Mesenchymal stem cell (in vitro differentiated cells and primary cell): ENCODE measurements at regions not wholly inside any gene's neighbourhood (a gene's known extent, or its start where the extent isn't known, plus 50 kb on each side); places are given as distances from the start of the nearest gene placed in this dataset.

Source experiments
- DNase-seq: peaks from one replicate; pipeline ENCODE4 v3.0.0-alpha.2; 2013
- H2AFZ ChIP-seq: one replicate; pipeline ENCODE4 v1.6.1; 2013; ENCODE audit warnings: low read depth, mild to moderate bottlenecking, control low read depth, inconsistent platforms, low read length, moderate library complexity
- H2AK5ac ChIP-seq: 2 replicates; pipeline ENCODE4 v1.6.1; 2013; ENCODE audit warnings: low read length, moderate library complexity, mild to moderate bottlenecking, inconsistent platforms; ENCODE audit not compliant: severe bottlenecking
- H2BK120ac ChIP-seq: one replicate; pipeline ENCODE4 v1.6.1; 2013; ENCODE audit warnings: low read depth, mild to moderate bottlenecking, inconsistent platforms, low read length, moderate library complexity
- H2BK12ac ChIP-seq, 2 experiments: one replicate each; pipeline ENCODE4 v1.6.1; 2013; ENCODE audit warnings: inconsistent platforms in 2 of 2, low read length in 2 of 2, mild to moderate bottlenecking in 2 of 2, moderate library complexity in 2 of 2, control low read depth in 1 of 2
- H2BK15ac ChIP-seq: one replicate; pipeline ENCODE4 v1.6.1; 2013; ENCODE audit warnings: mild to moderate bottlenecking, low read depth, inconsistent platforms; ENCODE audit not compliant: poor library complexity, severe bottlenecking
- H2BK5ac ChIP-seq: 2 replicates; pipeline ENCODE4 v1.6.1; 2013; ENCODE audit warnings: low read depth, mild to moderate bottlenecking, low read length, control low read depth, inconsistent platforms; ENCODE audit not compliant: poor library complexity, severe bottlenecking
- H3K14ac ChIP-seq, 2 experiments: one replicate each; pipeline ENCODE4 v1.6.1; 2013; ENCODE audit warnings: inconsistent platforms in 2 of 2, low read length in 2 of 2, control low read depth in 1 of 2, mild to moderate bottlenecking in 1 of 2, moderate library complexity in 1 of 2
- H3K18ac ChIP-seq, 2 experiments: one replicate each; pipeline ENCODE4 v1.6.1; 2013; ENCODE audit warnings: inconsistent platforms in 2 of 2, low read length in 2 of 2, control low read depth in 1 of 2, low read depth in 1 of 2, mild to moderate bottlenecking in 1 of 2
- H3K23ac ChIP-seq, 2 experiments: one replicate each; pipeline ENCODE4 v1.6.1; 2013; ENCODE audit warnings: inconsistent platforms in 2 of 2, low read length in 2 of 2, mild to moderate bottlenecking in 2 of 2, moderate library complexity in 2 of 2, control low read depth in 1 of 2
- H3K27ac ChIP-seq: 2 replicates; pipeline ENCODE4 v1.5.1; 2013; ENCODE audit warnings: mild to moderate bottlenecking, moderate library complexity, low read length, control low read depth, inconsistent platforms; ENCODE audit not compliant: poor library complexity, severe bottlenecking
- H3K27me3 ChIP-seq, 2 experiments: 2 replicates each; pipeline versions ENCODE4 v1.6.1 to v1.7.0; 2013; ENCODE audit warnings: low read length in 2 of 2, mild to moderate bottlenecking in 2 of 2, moderate library complexity in 2 of 2, control low read depth in 1 of 2, inconsistent platforms in 1 of 2; ENCODE audit not compliant: control insufficient read depth in 1 of 2, insufficient read depth in 1 of 2
- H3K36me3 ChIP-seq, 2 experiments: 2 replicates each; pipeline versions ENCODE4 v1.6.1 to v1.7.0; 2013; ENCODE audit warnings: low read length in 2 of 2, control low read depth in 1 of 2, inconsistent platforms in 1 of 2, low read depth in 1 of 2, mild to moderate bottlenecking in 1 of 2; ENCODE audit not compliant: insufficient read depth in 2 of 2, control insufficient read depth in 1 of 2
- H3K4ac ChIP-seq, 2 experiments: one replicate each; pipeline ENCODE4 v1.6.1; 2013; ENCODE audit warnings: inconsistent platforms in 2 of 2, low read length in 2 of 2, mild to moderate bottlenecking in 2 of 2, moderate library complexity in 2 of 2, control low read depth in 1 of 2, low read depth in 1 of 2
- H3K4me1 ChIP-seq: 2 replicates; pipeline ENCODE4 v1.6.1; 2013; ENCODE audit warnings: low read depth, low read length, control low read depth; ENCODE audit not compliant: control insufficient read depth, insufficient read depth
- H3K4me2 ChIP-seq: 2 replicates; pipeline ENCODE4 v1.6.1; 2013; ENCODE audit warnings: low read length, mild to moderate bottlenecking, inconsistent platforms; ENCODE audit not compliant: poor library complexity, severe bottlenecking
- H3K4me3 ChIP-seq, 2 experiments: 2 replicates each; pipeline versions ENCODE4 v1.5.1 to v1.7.0; 2013; ENCODE audit warnings: low read length in 2 of 2, mild to moderate bottlenecking in 2 of 2, control low read depth in 1 of 2, low read depth in 1 of 2; ENCODE audit not compliant: insufficient read depth in 1 of 2
- H3K79me1 ChIP-seq: replicated peaks from 2 replicates; pipeline ENCODE4 v1.6.1; 2013; ENCODE audit warnings: mild to moderate bottlenecking, control low read depth, low read length, inconsistent platforms; ENCODE audit not compliant: poor library complexity, severe bottlenecking
- H3K9ac ChIP-seq: 2 replicates; pipeline ENCODE4 v1.7.0; 2013; ENCODE audit warnings: mild to moderate bottlenecking, low read length, moderate library complexity
- H3K9me3 ChIP-seq: 2 replicates; pipeline ENCODE4 v1.7.0; 2013; ENCODE audit warnings: mild to moderate bottlenecking, low read length; ENCODE audit not compliant: control insufficient read depth
- H4K8ac ChIP-seq: one replicate; pipeline ENCODE4 v1.6.1; 2013; ENCODE audit warnings: inconsistent platforms, mild to moderate bottlenecking, low read length, moderate library complexity
- H4K91ac ChIP-seq: one replicate; pipeline ENCODE4 v1.6.1; 2013; ENCODE audit warnings: mild to moderate bottlenecking, low read length, inconsistent platforms
- WGBS: methylation state at CpG from one replicate; pipeline ENCODE4 v1.1.7; 2013; ENCODE audit warnings: mixed read lengths; 5-methylcytosine and 5-hydroxymethylcytosine counted together

GRCh38 chr22:48267681-48268080 lies 1505.2 kb downstream of the TBC1D22A start:
- Histone ChIP-seq H2BK12ac (no peak overlapping the region), H3K79me1 (no peaks in the 10 kb centered on the region), H3K4ac (no peak overlapping the region), H2AK5ac (no peak overlapping the region), H3K4me2 (no peak overlapping the region), H3K36me3 (no peaks in the 10 kb centered on the region), H3K4me1 (no peaks in the 10 kb centered on the region), H4K91ac (no peak overlapping the region), H3K14ac (no peak overlapping the region), H3K9me3 (no peaks in the 10 kb centered on the region), H3K27me3 (peaks cover 0 to 4% of the 10 kb centered on the region in 2 experiments), H3K27ac (no peak overlapping the region), H4K8ac (no peak overlapping the region), H3K23ac (no peak overlapping the region), H3K4me3 (no peak overlapping the region), H2BK5ac (no peak overlapping the region), H3K18ac (no peak overlapping the region), H2BK15ac (no peak overlapping the region), H2BK120ac (no peak overlapping the region), H3K9ac (no peak overlapping the region), H2AFZ (no peak overlapping the region)
- DNase-seq, result no peak
- WGBS, result 80% methylated on average over 10 of the region's 10 CpGs

GRCh38 chr22:48265000-48265625 lies 1502.7 kb downstream of the TBC1D22A start:
- H3K27ac ChIP-seq, result no peak overlapping the region

GRCh38 chr22:48264586-48264985 lies 1502.1 kb downstream of the TBC1D22A start:
- H3K23ac ChIP-seq, result no peak overlapping the region
- 89% methylated on average over 14 of the region's 14 CpGs for WGBS
- no peak overlapping the region for H3K14ac ChIP-seq
- H2BK12ac ChIP-seq, result no peak overlapping the region
- H2BK15ac ChIP-seq, result no peak overlapping the region
- peaks cover 13% of the 10 kb centered on the region for H3K9me3 ChIP-seq
- no peak overlapping the region for H3K4me2 ChIP-seq
- no peak overlapping the region for H3K4ac ChIP-seq
- H3K4me1 ChIP-seq, result no peaks in the 10 kb centered on the region
- no peak overlapping the region for H2BK5ac ChIP-seq
- no peak overlapping the region for H3K4me3 ChIP-seq
- H2AK5ac ChIP-seq, result no peak overlapping the region
- no peak overlapping the region for H4K91ac ChIP-seq
- no peaks in the 10 kb centered on the region for H3K79me1 ChIP-seq
- no peak overlapping the region for H2BK120ac ChIP-seq
- H2AFZ ChIP-seq, result no peak overlapping the region
- no peak overlapping the region for H4K8ac ChIP-seq
- no peak for DNase-seq
- H3K18ac ChIP-seq, result no peak overlapping the region
- H3K9ac ChIP-seq, result no peak overlapping the region
- H3K36me3 ChIP-seq, result no peaks in the 10 kb centered on the region
- H3K27ac ChIP-seq, result no peak overlapping the region
- peaks cover 0 to 4% of the 10 kb centered on the region in 2 experiments for H3K27me3 ChIP-seq

More at GRCh38 chr22:48265000-48265625, 1502.7 kb downstream of the TBC1D22A start:
- no peak overlapping the region for H3K18ac ChIP-seq
- no peak for DNase-seq
- no peak overlapping the region for H2BK15ac ChIP-seq
- no peak overlapping the region for H3K4me3 ChIP-seq
- H4K91ac ChIP-seq, result no peak overlapping the region
- 90% methylated on average over 30 of the region's 34 CpGs for WGBS
- H4K8ac ChIP-seq, result no peak overlapping the region
- no peak overlapping the region for H2BK120ac ChIP-seq
- no peak overlapping the region for H3K23ac ChIP-seq
- no peak overlapping the region for H2AFZ ChIP-seq
- no peak overlapping the region for H2BK5ac ChIP-seq
- H3K14ac ChIP-seq, result no peak overlapping the region
- no peaks in the 10 kb centered on the region for H3K79me1 ChIP-seq
- no peak overlapping the region for H3K4me2 ChIP-seq
- no peaks in the 10 kb centered on the region for H3K4me1 ChIP-seq
- H3K27me3 ChIP-seq, result peaks cover 0 to 4% of the 10 kb centered on the region in 2 experiments
- no peak overlapping the region for H3K4ac ChIP-seq
- H3K9ac ChIP-seq, result no peak overlapping the region
- no peaks in the 10 kb centered on the region for H3K36me3 ChIP-seq
- no peak overlapping the region for H2BK12ac ChIP-seq
- H2AK5ac ChIP-seq, result no peak overlapping the region
- H3K9me3 ChIP-seq, result peaks cover 7% of the 10 kb centered on the region

GRCh38 chr22:48263791-48264351 lies 1501.4 kb downstream of the TBC1D22A start:
- Histone ChIP-seq H3K27ac (no peak overlapping the region), H3K14ac (no peak overlapping the region), H2BK15ac (no peak overlapping the region), H4K8ac (no peak overlapping the region), H4K91ac (no peak overlapping the region), H3K23ac (no peak overlapping the region), H3K4ac (no peak overlapping the region), H3K9ac (no peak overlapping the region), H3K4me1 (no peaks in the 10 kb centered on the region), H3K36me3 (no peaks in the 10 kb centered on the region), H3K18ac (no peak overlapping the region), H3K9me3 (peaks cover 15% of the 10 kb centered on the region), H2BK120ac (no peak overlapping the region), H2BK12ac (no peak overlapping the region), H3K27me3 (peaks cover 0 to 4% of the 10 kb centered on the region in 2 experiments), H2BK5ac (no peak overlapping the region), H3K4me2 (no peak overlapping the region), H2AK5ac (no peak overlapping the region), H3K4me3 (no peak overlapping the region), H3K79me1 (no peaks in the 10 kb centered on the region), H2AFZ (no peak overlapping the region)
- 75% methylated on average over 10 of the region's 11 CpGs for WGBS
- DNase-seq, result no peak
